Activated naive CD4-positive, alpha-beta T cell treated with anti-CD3 and anti-CD28 coated beads, Interleukin-2, amount 50 U/mL, for 24 hours (primary cell): ENCODE measurements at regions not wholly inside any gene's neighbourhood (a gene's known extent, or its start where the extent isn't known, plus 50 kb on each side); places are given as distances from the start of the nearest gene placed in this dataset.
"Not testable (repeated sequence)": the region's sequence is repeated elsewhere in the genome, so short reads cannot be mapped to it uniquely, and the experiment has no call there.

Experiments used
- H3K27ac Mint-ChIP-seq: one replicate; pipeline ENCODE4 v1.8.0; 2021; ENCODE audit warnings: mild to moderate bottlenecking, mixed read lengths
- H3K27me3 Mint-ChIP-seq: one replicate; pipeline ENCODE4 v1.8.0; 2021; ENCODE audit warnings: mixed read lengths
- H3K36me3 Mint-ChIP-seq: one replicate; pipeline ENCODE4 v1.8.0; 2021; ENCODE audit warnings: mixed read lengths
- H3K4me1 Mint-ChIP-seq: one replicate; pipeline ENCODE4 v1.8.0; 2021; ENCODE audit warnings: mixed read lengths
- H3K4me3 Mint-ChIP-seq: one replicate; pipeline ENCODE4 v1.8.0; 2021; ENCODE audit warnings: mild to moderate bottlenecking, mixed read lengths
- H3K9me3 Mint-ChIP-seq: one replicate; pipeline ENCODE4 v1.8.0; 2021; ENCODE audit warnings: mixed read lengths

DNA sequence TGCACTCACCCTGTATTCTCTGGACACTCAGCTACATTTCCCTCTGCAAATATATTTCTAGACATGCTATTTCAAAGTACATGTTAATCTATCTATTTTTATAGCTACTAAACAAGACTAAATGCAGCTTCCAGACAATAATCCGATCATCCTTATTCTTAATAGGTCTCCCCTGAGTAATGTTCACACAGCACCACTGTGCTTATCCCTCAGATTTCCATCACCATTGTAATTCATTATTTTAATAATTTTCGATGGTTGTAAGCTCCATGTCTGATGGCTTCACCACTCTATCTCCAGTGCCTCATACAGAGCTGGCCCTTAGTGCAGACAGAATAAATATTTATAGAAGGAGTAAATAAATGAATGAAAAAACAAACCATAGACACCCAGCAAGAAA is 117.5 kb downstream of the ANXA2 start:
- no peaks in the 10 kb centered on the region for H3K4me1 Mint-ChIP-seq
- peaks cover 3% of the 10 kb centered on the region for H3K36me3 Mint-ChIP-seq
- H3K27ac Mint-ChIP-seq, result no peak overlapping the region
- H3K27me3 Mint-ChIP-seq, result peaks cover 11% of the 10 kb centered on the region
- no peak overlapping the region for H3K4me3 Mint-ChIP-seq
- peaks cover 11% of the 10 kb centered on the region for H3K9me3 Mint-ChIP-seq

DNA sequence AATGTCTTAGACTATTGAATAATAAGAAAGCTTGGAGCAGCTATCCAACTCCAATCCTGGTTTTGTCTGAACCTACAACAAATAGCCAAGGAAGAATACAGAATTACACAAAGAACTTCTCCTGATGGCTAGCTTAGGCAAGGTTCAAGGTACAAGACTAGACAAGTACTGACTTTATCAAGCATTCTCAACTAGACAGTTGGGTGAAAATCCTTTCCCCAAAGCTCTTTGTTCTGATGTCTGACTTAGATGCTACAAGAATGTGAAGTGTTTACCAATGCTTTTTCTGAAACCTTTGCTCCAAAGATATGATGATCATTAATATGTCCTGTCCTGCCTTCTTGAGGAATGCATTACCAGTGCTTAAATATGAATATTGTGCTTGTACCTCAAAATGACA is 113.8 kb downstream of the ANXA2 start:
- H3K9me3 Mint-ChIP-seq, result no peaks in the 10 kb centered on the region
- no peak overlapping the region for H3K4me3 Mint-ChIP-seq
- H3K27ac Mint-ChIP-seq, result no peak overlapping the region
- H3K36me3 Mint-ChIP-seq, result no peaks in the 10 kb centered on the region
- peaks cover 10% of the 10 kb centered on the region for H3K27me3 Mint-ChIP-seq
- H3K4me1 Mint-ChIP-seq, result no peaks in the 10 kb centered on the region

DNA sequence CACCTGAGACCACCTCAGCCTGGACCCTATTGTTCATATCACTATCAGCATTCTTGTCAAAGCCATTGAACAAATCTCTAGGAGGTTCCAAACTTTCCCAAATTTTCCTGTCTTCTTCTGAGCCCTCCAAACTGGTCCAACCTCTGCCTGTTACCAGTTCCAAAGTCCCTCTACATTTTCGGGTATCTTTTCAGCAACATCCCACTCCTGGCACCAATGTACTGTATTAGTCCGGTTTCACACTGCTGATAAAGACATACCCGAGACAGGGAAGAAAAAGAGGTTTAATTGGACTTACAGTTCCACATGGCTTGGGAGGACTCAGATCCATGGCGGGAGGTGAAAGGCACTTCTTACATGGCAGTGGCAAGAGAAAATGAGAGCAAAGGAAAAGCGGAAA is 101.9 kb downstream of the ANXA2 start:
- not testable (repeated sequence) for H3K4me1 Mint-ChIP-seq, H3K9me3 Mint-ChIP-seq, H3K27me3 Mint-ChIP-seq, H3K36me3 Mint-ChIP-seq, H3K4me3 Mint-ChIP-seq, H3K27ac Mint-ChIP-seq

DNA sequence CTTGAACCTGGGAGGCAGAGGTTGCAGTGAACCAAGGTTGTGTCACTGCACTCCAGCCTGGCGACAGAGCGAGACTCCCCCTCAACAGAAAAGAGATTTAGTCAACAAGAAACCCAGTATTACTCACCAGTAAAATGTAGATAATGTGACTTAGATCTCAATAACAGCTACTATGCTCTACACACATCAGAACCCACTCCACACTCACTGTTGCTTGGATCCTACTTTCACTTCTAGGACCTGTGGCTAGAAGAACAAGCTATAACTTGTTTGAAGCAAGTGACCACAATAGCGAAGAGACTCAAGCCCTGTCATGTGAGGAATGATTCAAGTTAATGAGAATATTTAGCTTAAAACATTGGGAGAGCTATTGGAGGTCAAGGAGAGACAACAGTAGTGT is 100.7 kb downstream of the ANXA2 start:
- H3K36me3 Mint-ChIP-seq, result no peaks in the 10 kb centered on the region
- H3K9me3 Mint-ChIP-seq, result no peaks in the 10 kb centered on the region
- no peaks in the 10 kb centered on the region for H3K27me3 Mint-ChIP-seq
- H3K27ac Mint-ChIP-seq, result no peak overlapping the region
- H3K4me3 Mint-ChIP-seq, result no peak overlapping the region
- H3K4me1 Mint-ChIP-seq, result no peaks in the 10 kb centered on the region
